Spleen (tissue), 11 donors: ENCODE measurements at regions not wholly inside any gene's neighbourhood (a gene's known extent, or its start where the extent isn't known, plus 50 kb on each side); places are given as distances from the start of the nearest gene placed in this dataset.
A peak's percentile ranks its signal among the peaks of the same experiment; 100 is the strongest.

ENCODE experiments used
- DNase-seq: peaks from one replicate; pipeline ENCODE4 v3.0.0-alpha.2; 2020
- H3K27ac ChIP-seq, 8 donors: fragments of 200-600 bp; sonication (generic) in 7 of 8; 1 replicate in 4 of 8; 2 replicates in 4 of 8; pipeline versions ENCODE4 v1.5.0 to v1.8.0; 2016 to 2021; ENCODE audit warnings: inconsistent platforms in 4 of 8, mild to moderate bottlenecking in 4 of 8, moderate library complexity in 1 of 8
- H3K27me3 ChIP-seq, 7 donors: fragments of 200-600 bp; sonication (generic) in 6 of 7; replicated peaks in 1 of 7; 1 replicate in 4 of 7; 2 replicates in 3 of 7; pipeline versions ENCODE4 v1.5.0 to v1.8.0; 2016 to 2021; ENCODE audit warnings: inconsistent platforms in 3 of 7, mild to moderate bottlenecking in 1 of 7
- H3K36me3 ChIP-seq, 6 donors: fragments of 200-600 bp; sonication (generic) in 5 of 6; 1 replicate in 4 of 6; 2 replicates in 2 of 6; pipeline versions ENCODE4 v1.5.0 to v1.8.0; 2016 to 2021; ENCODE audit warnings: inconsistent platforms in 2 of 6
- H3K4me1 ChIP-seq, 6 donors: fragments of 200-600 bp; sonication (generic) in 5 of 6; 1 replicate in 3 of 6; 2 replicates in 3 of 6; pipeline versions ENCODE4 v1.5.0 to v1.8.0; 2016 to 2021; ENCODE audit warnings: inconsistent platforms in 3 of 6
- H3K4me3 ChIP-seq, 8 donors: fragments of 200-600 bp; sonication (generic) in 7 of 8; 1 replicate in 4 of 8; 2 replicates in 4 of 8; pipeline versions ENCODE4 v1.5.0 to v1.8.0; 2016 to 2021; ENCODE audit warnings: inconsistent platforms in 4 of 8, mild to moderate bottlenecking in 4 of 8, moderate library complexity in 2 of 8
- H3K9me3 ChIP-seq, 8 donors: fragments of 200-600 bp; sonication (generic) in 7 of 8; 1 replicate in 4 of 8; 2 replicates in 4 of 8; pipeline versions ENCODE4 v1.5.0 to v1.8.0; 2016 to 2021; ENCODE audit warnings: inconsistent platforms in 4 of 8
- CTCF ChIP-seq, 11 experiments: fragments of 200-600 bp in 7 of 11; fragments of 450-650 bp in 4 of 11; sonication (generic) in 4 of 11; IDR thresholded peaks in 8 of 11; conservative IDR thresholded peaks in 3 of 11; 1 replicate in 7 of 11; 2 replicates in 4 of 11; pipeline versions ENCODE4 v1.4.0 to v1.8.0; 2016 to 2021; ENCODE audit warnings: antibody characterized with exemption in 11 of 11, inconsistent platforms in 4 of 11, mild to moderate bottlenecking in 1 of 11
- POLR2A ChIP-seq, 3 donors: fragments of 450-650 bp; IDR thresholded peaks; one replicate each; pipeline ENCODE4 v1.5.1; 2017; ENCODE audit warnings: antibody characterized with exemption in 3 of 3, mild to moderate bottlenecking in 1 of 3
- POLR2AphosphoS5 ChIP-seq, 3 donors: sonication (generic); formaldehyde crosslinking; IDR thresholded peaks; one replicate each; pipeline ENCODE4 v1.5.1; 2017; ENCODE audit warnings: antibody characterized with exemption in 3 of 3
- WGBS, 5 donors: extraction: QIAGEN DNeasy Blood & Tissue Kit in 3 of 5; methylation state at CpG; one replicate each; pipeline versions ENCODE4 v1.1.5 to v1.1.7; 2013 to 2018; 5-methylcytosine and 5-hydroxymethylcytosine counted together
- intact Hi-C: fragments of 100-400 bp; cut with DNase I; formaldehyde crosslinking; loops from one replicate; pipeline ENCODE4 v1.15.0; 2023; ENCODE audit warnings: low total_unique reads
- donor health status: healthy with polysubstance abuse.
- donor health status: DM: no; HTN: no; CAD: no; lungs with moderate emphysema.
- donor health status: DM: no; HTN: no; CAD: no.
- donor health status: Bipolar disorder and iron deficiency.
- donor health status: healthy.
- donor health status: DM: no; HTN: no; CAD: no.
- donor health status: DM: yes; HTN: yes; CAD: no.

- H3K27ac ChIP-seq, result no peak overlapping the region
- H3K27me3 ChIP-seq, result peaks cover 0 to 81% (median 7%) of the 10 kb centered on the region in 7 donors
- intact Hi-C loops, result no loop called here
- H3K4me1 ChIP-seq, result peaks cover 0 to 5% (median 0%) of the 10 kb centered on the region in 6 donors
- 68 to 89% (median 76%) methylated on average over 6 of the region's 6 CpGs for WGBS, 5 donors
- no peak for DNase-seq
- H3K4me3 ChIP-seq, result no peak overlapping the region
- TF ChIP-seq CTCF (IDR thresholded peaks at IDR 0.05 in 8 of 11, conservative IDR thresholded peaks at IDR 0.05 in 3 of 11), result no peak
- no peaks in the 10 kb centered on the region for H3K36me3 ChIP-seq
- no peaks in the 10 kb centered on the region for H3K9me3 ChIP-seq
These were observed 166.9 kb downstream of the ABHD5 start for GRCh38 chr3:43857361-43858293.

- Histone ChIP-seq H3K27ac (no peak overlapping the region), H3K4me3 (no peak overlapping the region), H3K27me3 (peaks cover 0 to 81% (median 7%) of the 10 kb centered on the region in 7 donors), H3K36me3 (no peaks in the 10 kb centered on the region), H3K4me1 (peaks cover 0 to 5% (median 0%) of the 10 kb centered on the region in 6 donors), H3K9me3 (no peaks in the 10 kb centered on the region)
- intact Hi-C loops, result no loop called here
- no peak for DNase-seq
- no peak for TF ChIP-seq POLR2AphosphoS5 (IDR thresholded peaks at IDR 0.05)
- TF ChIP-seq POLR2A (IDR thresholded peaks at IDR 0.05), result no peak
- TF ChIP-seq CTCF (IDR thresholded peaks at IDR 0.05 in 8 of 11, conservative IDR thresholded peaks at IDR 0.05 in 3 of 11), result no peak
- WGBS, 5 donors, result 32 to 42% (median 36%) methylated on average over 12 to 14 of the region's 14 CpGs
These were observed 167.6 kb downstream of the ABHD5 start for GRCh38 chr3:43858294-43858701.

GRCh38 chr3:43859766-43860165, 169.0 kb downstream of the ABHD5 start:
- H3K4me1 ChIP-seq, result peaks cover 0 to 5% (median 0%) of the 10 kb centered on the region in 6 donors
- TF ChIP-seq POLR2A (IDR thresholded peaks at IDR 0.05), result no peak
- TF ChIP-seq POLR2AphosphoS5 (IDR thresholded peaks at IDR 0.05), result no peak
- TF ChIP-seq CTCF (IDR thresholded peaks at IDR 0.05 in 8 of 11, conservative IDR thresholded peaks at IDR 0.05 in 3 of 11), result no peak
- H3K27me3 ChIP-seq, result peaks cover 0 to 72% (median 7%) of the 10 kb centered on the region in 7 donors
- intact Hi-C loops, result no loop called here
- no peaks in the 10 kb centered on the region for H3K9me3 ChIP-seq
- H3K4me3 ChIP-seq, result no peak overlapping the region
- WGBS, 5 donors, result 57 to 91% (median 78%) methylated on average over 2 to 3 of the region's 3 CpGs
- H3K36me3 ChIP-seq, result no peaks in the 10 kb centered on the region
- H3K27ac ChIP-seq, result no peak overlapping the region
- no peak for DNase-seq

- 90 to 95% (median 93%) methylated on average over 3 of the region's 3 CpGs for WGBS, 5 donors
- Histone ChIP-seq H3K9me3 (no peaks in the 10 kb centered on the region), H3K4me1 (no peaks in the 10 kb centered on the region), H3K36me3 (no peaks in the 10 kb centered on the region), H3K4me3 (no peak overlapping the region), H3K27ac (no peak overlapping the region), H3K27me3 (peaks cover 0 to 53% (median 7%) of the 10 kb centered on the region in 7 donors)
- no peak for TF ChIP-seq CTCF (IDR thresholded peaks at IDR 0.05 in 8 of 11, conservative IDR thresholded peaks at IDR 0.05 in 3 of 11)
- no peak for TF ChIP-seq POLR2A (IDR thresholded peaks at IDR 0.05)
- no peak for TF ChIP-seq POLR2AphosphoS5 (IDR thresholded peaks at IDR 0.05)
- DNase-seq, result peak; percentile 19
- intact Hi-C loops, result no loop called here
These were observed 170.9 kb downstream of the ABHD5 start for GRCh38 chr3:43861635-43862034.
